Nephron (organoid): ENCODE measurements at regions not wholly inside any gene's neighbourhood (a gene's known extent, or its start where the extent isn't known, plus 50 kb on each side); places are given as distances from the start of the nearest gene placed in this dataset.

Experiments
- H3K27ac Mint-ChIP-seq, 3 experiments: 2 replicates each; pipeline ENCODE4 v1.8.0; 2020; ENCODE audit warnings: mixed read lengths in 3 of 3, mild to moderate bottlenecking in 2 of 3, moderate library complexity in 1 of 3
- H3K27me3 Mint-ChIP-seq: 2 replicates; pipeline ENCODE4 v1.8.0; 2021; ENCODE audit warnings: low read depth, mild to moderate bottlenecking, moderate library complexity, mixed read lengths
- H3K36me3 Mint-ChIP-seq: 2 replicates; pipeline ENCODE4 v1.8.0; 2020; ENCODE audit warnings: low read depth, mixed read lengths
- H3K4me1 Mint-ChIP-seq: 2 replicates; pipeline ENCODE4 v1.8.0; 2020; ENCODE audit warnings: mixed read lengths
- H3K4me3 Mint-ChIP-seq, 3 experiments: 2 replicates each; pipeline ENCODE4 v1.8.0; 2020; ENCODE audit warnings: mild to moderate bottlenecking in 3 of 3, mixed read lengths in 3 of 3, moderate library complexity in 2 of 3
- H3K9me3 Mint-ChIP-seq: 2 replicates; pipeline ENCODE4 v1.8.0; 2020; ENCODE audit warnings: mixed read lengths
- TF ChIP-seq, protein P1 (sequence below), 3 experiments: fragments of 200-600 bp; sonication (generic); IDR thresholded peaks; one replicate each; pipeline ENCODE4 v1.5.0; 2021; ENCODE audit warnings: antibody characterized with exemption in 3 of 3; ENCODE audit not compliant: unreplicated experiment in 3 of 3

DNA sequence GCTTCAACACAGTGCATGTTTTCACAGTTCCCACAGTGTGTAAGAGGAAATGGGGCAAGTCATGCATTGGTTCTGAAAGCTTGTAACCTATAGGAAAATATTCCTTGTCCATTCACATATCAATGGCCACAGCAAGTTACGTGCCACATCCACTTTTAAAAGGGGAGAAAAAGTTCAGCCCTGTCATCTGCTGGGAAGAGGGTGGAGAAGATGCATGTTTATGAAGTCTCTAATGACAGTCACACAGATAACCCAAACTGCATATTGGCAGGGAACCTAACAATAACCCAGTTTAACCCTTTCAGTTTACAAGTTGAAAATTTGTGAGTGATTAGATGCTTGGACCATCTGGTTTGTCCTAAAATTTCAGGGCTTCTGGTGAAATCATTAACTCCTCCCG lies 159.3 kb downstream of the MTRR start:
- H3K27me3 Mint-ChIP-seq: peaks cover 6% of the 10 kb centered on the region
- TF ChIP-seq, protein P1, sequence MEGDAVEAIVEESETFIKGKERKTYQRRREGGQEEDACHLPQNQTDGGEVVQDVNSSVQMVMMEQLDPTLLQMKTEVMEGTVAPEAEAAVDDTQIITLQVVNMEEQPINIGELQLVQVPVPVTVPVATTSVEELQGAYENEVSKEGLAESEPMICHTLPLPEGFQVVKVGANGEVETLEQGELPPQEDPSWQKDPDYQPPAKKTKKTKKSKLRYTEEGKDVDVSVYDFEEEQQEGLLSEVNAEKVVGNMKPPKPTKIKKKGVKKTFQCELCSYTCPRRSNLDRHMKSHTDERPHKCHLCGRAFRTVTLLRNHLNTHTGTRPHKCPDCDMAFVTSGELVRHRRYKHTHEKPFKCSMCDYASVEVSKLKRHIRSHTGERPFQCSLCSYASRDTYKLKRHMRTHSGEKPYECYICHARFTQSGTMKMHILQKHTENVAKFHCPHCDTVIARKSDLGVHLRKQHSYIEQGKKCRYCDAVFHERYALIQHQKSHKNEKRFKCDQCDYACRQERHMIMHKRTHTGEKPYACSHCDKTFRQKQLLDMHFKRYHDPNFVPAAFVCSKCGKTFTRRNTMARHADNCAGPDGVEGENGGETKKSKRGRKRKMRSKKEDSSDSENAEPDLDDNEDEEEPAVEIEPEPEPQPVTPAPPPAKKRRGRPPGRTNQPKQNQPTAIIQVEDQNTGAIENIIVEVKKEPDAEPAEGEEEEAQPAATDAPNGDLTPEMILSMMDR (IDR thresholded peaks at IDR 0.05; ENCODE audit: unreplicated experiment in 3 of 3): no peak
- no peaks in the 10 kb centered on the region for H3K9me3 Mint-ChIP-seq
- H3K36me3 Mint-ChIP-seq: no peaks in the 10 kb centered on the region
- H3K27ac Mint-ChIP-seq: no peak overlapping the region
- no peaks in the 10 kb centered on the region for H3K4me1 Mint-ChIP-seq
- H3K4me3 Mint-ChIP-seq: no peak overlapping the region

DNA sequence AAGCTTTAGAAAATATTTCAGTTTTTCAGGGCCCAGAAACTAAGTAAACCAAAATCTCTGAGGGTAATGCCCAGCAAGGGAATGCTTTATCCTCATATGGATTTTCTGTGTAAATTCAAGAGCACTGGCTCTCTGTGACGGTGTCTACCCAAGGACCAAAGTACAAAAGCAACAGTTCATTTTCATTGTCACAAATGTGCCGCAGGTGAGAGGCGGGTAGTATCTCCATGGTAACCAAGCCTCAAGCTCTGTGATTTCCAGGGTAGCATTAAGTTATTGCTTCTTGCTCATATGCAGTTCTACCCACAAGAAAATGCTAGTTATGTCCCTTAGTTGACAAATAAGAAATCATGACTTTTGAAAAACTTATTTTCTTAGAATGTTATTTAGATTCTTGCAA lies 164.3 kb downstream of the MTRR start:
- no peak overlapping the region for H3K4me3 Mint-ChIP-seq
- H3K9me3 Mint-ChIP-seq: no peaks in the 10 kb centered on the region
- TF ChIP-seq, protein P1 (IDR thresholded peaks at IDR 0.05; ENCODE audit: unreplicated experiment in 3 of 3): no peak
- H3K36me3 Mint-ChIP-seq: no peaks in the 10 kb centered on the region
- no peaks in the 10 kb centered on the region for H3K4me1 Mint-ChIP-seq
- no peak overlapping the region for H3K27ac Mint-ChIP-seq
- H3K27me3 Mint-ChIP-seq: no peaks in the 10 kb centered on the region

GRCh38 chr5:8034852-8035251 lies 165.9 kb downstream of the MTRR start:
- no peaks in the 10 kb centered on the region for H3K27me3 Mint-ChIP-seq
- H3K4me1 Mint-ChIP-seq: no peaks in the 10 kb centered on the region
- peaks cover 4% of the 10 kb centered on the region for H3K9me3 Mint-ChIP-seq
- TF ChIP-seq, protein P1 (IDR thresholded peaks at IDR 0.05; ENCODE audit: unreplicated experiment in 3 of 3): no peak
- no peak overlapping the region for H3K27ac Mint-ChIP-seq
- H3K4me3 Mint-ChIP-seq: no peak overlapping the region
- no peaks in the 10 kb centered on the region for H3K36me3 Mint-ChIP-seq

- Mint-ChIP-seq H3K4me3 (no peak overlapping the region), H3K4me1 (no peaks in the 10 kb centered on the region), H3K27me3 (no peaks in the 10 kb centered on the region), H3K36me3 (no peaks in the 10 kb centered on the region), H3K27ac (no peak overlapping the region), H3K9me3 (peaks cover 4% of the 10 kb centered on the region)
- TF ChIP-seq, protein P1 (IDR thresholded peaks at IDR 0.05; ENCODE audit: unreplicated experiment in 3 of 3): no peak
These were observed 180.0 kb downstream of the MTRR start for GRCh38 chr5:8048920-8049319.

DNA sequence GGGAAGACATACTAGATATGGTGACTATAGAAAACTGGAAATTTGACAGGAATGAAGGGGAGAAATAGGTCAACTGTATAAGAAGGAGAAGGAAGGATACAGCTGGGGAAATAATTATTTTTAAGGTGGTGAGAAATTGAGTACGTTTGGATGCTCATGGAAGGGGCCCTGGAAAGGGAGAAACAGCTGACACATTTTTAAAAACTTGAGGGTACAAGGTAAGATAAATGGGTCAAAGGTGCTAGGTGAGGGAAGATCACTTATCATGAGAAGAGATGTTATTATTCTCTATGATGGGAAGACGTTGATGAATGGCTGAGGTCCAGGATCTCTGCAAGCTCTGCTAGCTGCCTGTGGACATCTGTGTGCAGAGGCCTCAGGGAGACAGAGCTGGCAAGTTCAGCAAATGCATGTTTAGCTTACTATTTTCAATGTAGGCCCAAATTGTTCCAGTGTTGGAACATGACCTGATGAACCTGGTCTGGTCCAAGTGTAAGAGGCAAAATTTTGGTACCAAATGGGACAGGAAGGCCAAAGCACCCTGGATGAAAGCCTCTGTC lies 181.7 kb downstream of the MTRR start:
- H3K36me3 Mint-ChIP-seq: no peaks in the 10 kb centered on the region
- no peaks in the 10 kb centered on the region for H3K27me3 Mint-ChIP-seq
- no peaks in the 10 kb centered on the region for H3K4me1 Mint-ChIP-seq
- H3K27ac Mint-ChIP-seq: no peak overlapping the region
- TF ChIP-seq, protein P1 (IDR thresholded peaks at IDR 0.05; ENCODE audit: unreplicated experiment in 3 of 3): no peak
- no peak overlapping the region for H3K4me3 Mint-ChIP-seq
- H3K9me3 Mint-ChIP-seq: peaks cover 1% of the 10 kb centered on the region

DNA sequence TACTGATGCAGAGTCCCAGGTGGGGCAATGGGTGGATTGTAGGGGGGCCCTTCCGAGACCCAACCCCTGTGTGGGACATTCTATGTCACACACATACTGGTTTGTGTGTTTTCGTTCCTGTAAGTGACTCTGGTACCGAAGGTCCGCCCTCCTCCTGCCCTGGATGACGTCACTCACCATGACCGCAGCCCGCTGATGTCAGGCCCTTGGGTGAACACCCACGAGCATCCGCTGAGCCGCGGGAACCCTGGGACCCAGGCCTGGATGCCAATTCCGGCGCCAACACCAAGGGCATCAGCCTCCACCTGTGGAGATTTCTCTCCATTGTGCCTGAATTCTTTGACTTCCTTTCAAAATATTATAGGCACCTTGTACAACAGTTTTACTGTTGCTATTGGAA lies 184.3 kb downstream of the MTRR start:
- Mint-ChIP-seq H3K9me3 (no peaks in the 10 kb centered on the region), H3K27ac (no peak overlapping the region), H3K27me3 (no peaks in the 10 kb centered on the region), H3K36me3 (no peaks in the 10 kb centered on the region), H3K4me3 (no peak overlapping the region), H3K4me1 (peaks cover 6% of the 10 kb centered on the region)
- TF ChIP-seq, protein P1 (IDR thresholded peaks at IDR 0.05; ENCODE audit: unreplicated experiment in 3 of 3): no peak
